Epithelial cell of esophagus (primary cell): ENCODE measurements at regions not wholly inside any gene's neighbourhood (a gene's known extent, or its start where the extent isn't known, plus 50 kb on each side); places are given as distances from the start of the nearest gene placed in this dataset.
"Not testable (repeated sequence)": the region's sequence is repeated elsewhere in the genome, so short reads cannot be mapped to it uniquely, and the experiment has no call there.

ENCODE experiments used
- DNase-seq: peaks from one replicate; pipeline ENCODE4 v3.0.0; 2010; ENCODE audit warnings: low read depth
- H3K4me3 ChIP-seq: 2 replicates; pipeline ENCODE4 v1.5.1; 2011; ENCODE audit warnings: mild to moderate bottlenecking, low read length, control low read depth
- CTCF ChIP-seq: IDR thresholded peaks from 2 replicates; pipeline ENCODE4 v1.5.1; 2011; ENCODE audit warnings: low read depth, mild to moderate bottlenecking, low read length, control low read depth, inconsistent platforms; ENCODE audit not compliant: insufficient read depth; ENCODE audit errors: missing control alignments

GRCh38 chr7:116400522-116400921 lies 99.0 kb upstream of the CAV2 start:
- peak; percentile 11 for DNase-seq
- no peak overlapping the region for H3K4me3 ChIP-seq
- TF ChIP-seq CTCF = no peak

DNA sequence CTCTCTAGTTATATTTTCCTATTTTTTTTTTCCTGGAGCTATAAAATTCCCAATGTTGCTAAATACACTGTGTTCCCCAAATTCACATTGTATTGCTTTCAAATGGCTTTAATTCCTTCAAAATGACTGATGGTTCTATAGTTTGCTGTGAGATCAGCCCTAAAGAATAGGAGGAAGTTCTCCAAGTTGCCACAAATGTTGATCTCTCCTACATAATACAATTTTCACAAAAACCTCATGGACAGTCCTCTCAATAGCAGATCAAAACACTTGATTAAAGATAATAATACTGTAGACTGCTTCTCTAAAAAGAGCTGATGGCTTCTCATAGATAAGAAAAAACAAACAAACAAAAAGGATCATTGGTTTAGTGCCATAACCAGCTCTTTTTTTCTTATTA lies 97.8 kb upstream of the CAV2 start:
- DNase-seq = no peak
- TF ChIP-seq CTCF = no peak
- no peak overlapping the region for H3K4me3 ChIP-seq

GRCh38 chr7:116403265-116403664 lies 96.3 kb upstream of the CAV2 start:
- peak; percentile 16 for DNase-seq
- H3K4me3 ChIP-seq = no peak overlapping the region
- TF ChIP-seq CTCF = no peak

DNA sequence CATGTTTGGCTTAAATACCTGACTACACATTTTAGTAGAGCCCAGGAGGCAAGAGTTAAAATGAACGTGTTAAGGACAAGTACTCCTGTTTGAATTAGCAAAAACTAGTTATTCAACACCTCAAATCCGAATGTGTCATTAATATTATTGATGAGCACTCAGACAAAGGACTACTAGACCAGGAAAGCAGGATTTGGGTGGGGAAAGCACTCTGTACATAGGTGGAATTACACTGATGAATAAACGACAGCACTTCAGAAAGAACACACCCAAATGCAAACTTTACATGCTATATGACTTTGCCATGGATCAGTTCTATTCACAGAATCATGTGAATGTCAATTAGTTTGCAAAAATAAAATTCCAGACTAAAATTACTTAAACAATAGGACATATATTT lies 95.1 kb upstream of the CAV2 start:
- no peak for DNase-seq
- no peak overlapping the region for H3K4me3 ChIP-seq
- TF ChIP-seq CTCF = no peak

DNA sequence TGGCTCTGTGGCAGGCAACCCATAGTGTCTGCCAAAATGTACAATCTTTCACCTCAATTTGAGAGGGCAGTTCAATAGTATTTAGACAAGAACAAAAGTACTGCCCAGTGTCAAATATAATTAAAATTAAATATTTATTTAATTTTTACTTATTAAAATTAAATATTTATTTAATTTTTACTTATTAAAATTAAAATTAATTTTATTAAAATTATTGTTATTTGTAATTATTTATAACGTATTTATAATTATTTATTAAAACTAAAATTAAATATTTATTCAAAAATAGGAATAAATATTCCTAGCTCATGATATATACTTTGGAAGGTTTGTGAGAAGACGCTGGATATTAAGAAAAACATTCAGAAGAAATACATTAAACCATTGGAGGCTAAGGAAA lies 93.7 kb upstream of the CAV2 start:
- H3K4me3 ChIP-seq = no peak overlapping the region
- TF ChIP-seq CTCF = no peak
- DNase-seq = no peak

DNA sequence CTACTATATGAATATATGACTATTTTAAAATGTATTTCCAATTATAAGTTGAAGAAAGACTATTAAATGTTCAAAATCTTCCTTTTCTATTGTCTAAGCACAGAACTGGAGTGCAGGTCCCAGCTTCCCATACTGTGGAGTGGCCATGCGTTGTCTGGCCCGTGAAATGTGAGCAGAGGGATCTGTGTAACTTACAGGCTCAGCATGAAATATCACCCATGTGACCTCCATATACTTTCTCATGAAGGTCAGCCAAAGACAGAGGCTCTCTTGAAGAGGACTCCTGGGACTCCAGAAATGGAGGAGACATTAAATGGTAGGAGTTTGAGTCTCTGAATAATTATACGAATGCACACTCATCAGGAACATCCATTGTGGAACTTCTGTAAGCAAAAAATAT lies 92.4 kb upstream of the CAV2 start:
- no peak for TF ChIP-seq CTCF
- DNase-seq = no peak

GRCh38 chr7:116408166-116408565 lies 91.4 kb upstream of the CAV2 start:
- no peak for TF ChIP-seq CTCF
- H3K4me3 ChIP-seq = no peak overlapping the region
- DNase-seq = no peak

More for the DNA sequence above, 92.4 kb upstream of the CAV2 start:
- H3K4me3 ChIP-seq = no peak overlapping the region

- DNase-seq, H3K4me3 ChIP-seq: not testable (repeated sequence)
These were observed 90.6 kb upstream of the CAV2 start for GRCh38 chr7:116408831-116409453.

DNA sequence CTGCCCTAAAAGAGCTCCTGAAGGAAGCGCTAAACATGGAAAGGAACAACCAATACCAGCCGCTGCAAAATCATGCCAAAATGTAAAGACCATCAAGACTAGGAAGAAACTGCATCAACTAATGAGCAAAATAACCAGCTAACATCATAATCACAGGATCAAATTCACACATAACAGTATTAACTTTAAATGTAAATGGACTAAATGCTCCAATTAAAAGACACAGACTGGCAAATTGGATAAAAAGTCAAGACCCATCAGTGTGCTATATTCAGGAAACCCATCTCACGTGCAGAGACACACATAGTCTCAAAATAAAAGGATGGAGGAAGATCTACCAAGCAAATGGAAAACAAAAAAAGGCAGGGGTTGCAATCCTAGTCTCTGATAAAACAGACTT lies 88.8 kb upstream of the CAV2 start:
- not testable (repeated sequence) for DNase-seq

More for the DNA sequence above, 88.8 kb upstream of the CAV2 start:
- H3K4me3 ChIP-seq = not testable (repeated sequence)
